ENCODE measurements at regions not wholly inside any gene's neighbourhood (a gene's known extent, or its start where the extent isn't known, plus 50 kb on each side); places are given as distances from the start of the nearest gene placed in this dataset.

- TF ChIP-seq SIN3A (IDR thresholded peaks at IDR 0.05; ENCODE audit: low read depth, low read length), result no peak
- no peak for TF ChIP-seq SREBF2 (IDR thresholded peaks at IDR 0.05; ENCODE audit: low read length)
- TF ChIP-seq CHD2 (IDR thresholded peaks at IDR 0.05; ENCODE audit: borderline replicate concordance, low read depth, low read length), result no peak
- TF ChIP-seq, protein P1, sequence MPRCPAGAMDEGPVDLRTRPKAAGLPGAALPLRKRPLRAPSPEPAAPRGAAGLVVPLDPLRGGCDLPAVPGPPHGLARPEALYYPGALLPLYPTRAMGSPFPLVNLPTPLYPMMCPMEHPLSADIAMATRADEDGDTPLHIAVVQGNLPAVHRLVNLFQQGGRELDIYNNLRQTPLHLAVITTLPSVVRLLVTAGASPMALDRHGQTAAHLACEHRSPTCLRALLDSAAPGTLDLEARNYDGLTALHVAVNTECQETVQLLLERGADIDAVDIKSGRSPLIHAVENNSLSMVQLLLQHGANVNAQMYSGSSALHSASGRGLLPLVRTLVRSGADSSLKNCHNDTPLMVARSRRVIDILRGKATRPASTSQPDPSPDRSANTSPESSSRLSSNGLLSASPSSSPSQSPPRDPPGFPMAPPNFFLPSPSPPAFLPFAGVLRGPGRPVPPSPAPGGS (IDR thresholded peaks at IDR 0.05; ENCODE audit: borderline replicate concordance, insufficient read depth, low read depth, low read length, poor library complexity, severe bottlenecking), result no peak
- TF ChIP-seq, protein P2, sequence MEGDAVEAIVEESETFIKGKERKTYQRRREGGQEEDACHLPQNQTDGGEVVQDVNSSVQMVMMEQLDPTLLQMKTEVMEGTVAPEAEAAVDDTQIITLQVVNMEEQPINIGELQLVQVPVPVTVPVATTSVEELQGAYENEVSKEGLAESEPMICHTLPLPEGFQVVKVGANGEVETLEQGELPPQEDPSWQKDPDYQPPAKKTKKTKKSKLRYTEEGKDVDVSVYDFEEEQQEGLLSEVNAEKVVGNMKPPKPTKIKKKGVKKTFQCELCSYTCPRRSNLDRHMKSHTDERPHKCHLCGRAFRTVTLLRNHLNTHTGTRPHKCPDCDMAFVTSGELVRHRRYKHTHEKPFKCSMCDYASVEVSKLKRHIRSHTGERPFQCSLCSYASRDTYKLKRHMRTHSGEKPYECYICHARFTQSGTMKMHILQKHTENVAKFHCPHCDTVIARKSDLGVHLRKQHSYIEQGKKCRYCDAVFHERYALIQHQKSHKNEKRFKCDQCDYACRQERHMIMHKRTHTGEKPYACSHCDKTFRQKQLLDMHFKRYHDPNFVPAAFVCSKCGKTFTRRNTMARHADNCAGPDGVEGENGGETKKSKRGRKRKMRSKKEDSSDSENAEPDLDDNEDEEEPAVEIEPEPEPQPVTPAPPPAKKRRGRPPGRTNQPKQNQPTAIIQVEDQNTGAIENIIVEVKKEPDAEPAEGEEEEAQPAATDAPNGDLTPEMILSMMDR (IDR thresholded peaks at IDR 0.05 in 2 of 3, conservative IDR thresholded peaks at IDR 0.05 in 1 of 3; ENCODE audit: control insufficient read depth in 2 of 3, extremely low read depth in 1 of 3, insufficient read depth in 1 of 3, low read depth in 3 of 3, low read length in 3 of 3), result no peak
- TF ChIP-seq RB1 (IDR thresholded peaks at IDR 0.05; ENCODE audit: borderline replicate concordance), result no peak
- TF ChIP-seq, protein P3, sequence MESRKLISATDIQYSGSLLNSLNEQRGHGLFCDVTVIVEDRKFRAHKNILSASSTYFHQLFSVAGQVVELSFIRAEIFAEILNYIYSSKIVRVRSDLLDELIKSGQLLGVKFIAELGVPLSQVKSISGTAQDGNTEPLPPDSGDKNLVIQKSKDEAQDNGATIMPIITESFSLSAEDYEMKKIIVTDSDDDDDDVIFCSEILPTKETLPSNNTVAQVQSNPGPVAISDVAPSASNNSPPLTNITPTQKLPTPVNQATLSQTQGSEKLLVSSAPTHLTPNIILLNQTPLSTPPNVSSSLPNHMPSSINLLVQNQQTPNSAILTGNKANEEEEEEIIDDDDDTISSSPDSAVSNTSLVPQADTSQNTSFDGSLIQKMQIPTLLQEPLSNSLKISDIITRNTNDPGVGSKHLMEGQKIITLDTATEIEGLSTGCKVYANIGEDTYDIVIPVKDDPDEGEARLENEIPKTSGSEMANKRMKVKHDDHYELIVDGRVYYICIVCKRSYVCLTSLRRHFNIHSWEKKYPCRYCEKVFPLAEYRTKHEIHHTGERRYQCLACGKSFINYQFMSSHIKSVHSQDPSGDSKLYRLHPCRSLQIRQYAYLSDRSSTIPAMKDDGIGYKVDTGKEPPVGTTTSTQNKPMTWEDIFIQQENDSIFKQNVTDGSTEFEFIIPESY (IDR thresholded peaks at IDR 0.05), result no peak
- no peak for TF ChIP-seq KLF5 (IDR thresholded peaks at IDR 0.05; ENCODE audit: partially characterized antibody)
- no peak for TF ChIP-seq POLR2A (IDR thresholded peaks at IDR 0.05; ENCODE audit: low read depth, low read length)
- TF ChIP-seq, protein P4, sequence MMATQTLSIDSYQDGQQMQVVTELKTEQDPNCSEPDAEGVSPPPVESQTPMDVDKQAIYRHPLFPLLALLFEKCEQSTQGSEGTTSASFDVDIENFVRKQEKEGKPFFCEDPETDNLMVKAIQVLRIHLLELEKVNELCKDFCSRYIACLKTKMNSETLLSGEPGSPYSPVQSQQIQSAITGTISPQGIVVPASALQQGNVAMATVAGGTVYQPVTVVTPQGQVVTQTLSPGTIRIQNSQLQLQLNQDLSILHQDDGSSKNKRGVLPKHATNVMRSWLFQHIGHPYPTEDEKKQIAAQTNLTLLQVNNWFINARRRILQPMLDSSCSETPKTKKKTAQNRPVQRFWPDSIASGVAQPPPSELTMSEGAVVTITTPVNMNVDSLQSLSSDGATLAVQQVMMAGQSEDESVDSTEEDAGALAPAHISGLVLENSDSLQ (IDR thresholded peaks at IDR 0.05), result no peak
- TF ChIP-seq, protein P5, sequence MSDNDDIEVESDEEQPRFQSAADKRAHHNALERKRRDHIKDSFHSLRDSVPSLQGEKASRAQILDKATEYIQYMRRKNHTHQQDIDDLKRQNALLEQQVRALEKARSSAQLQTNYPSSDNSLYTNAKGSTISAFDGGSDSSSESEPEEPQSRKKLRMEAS (IDR thresholded peaks at IDR 0.05; ENCODE audit: low read depth, low read length), result no peak
- no peak for TF ChIP-seq ATF3 (IDR thresholded peaks at IDR 0.05; ENCODE audit: borderline replicate concordance, extremely low read depth, low read depth, low read length)
- no peak for TF ChIP-seq YY1 (IDR thresholded peaks at IDR 0.05; ENCODE audit: low read depth, low read length)
- TF ChIP-seq RFX5 (IDR thresholded peaks at IDR 0.05; ENCODE audit: low read depth, low read length), result no peak
Observed at GRCh38 chr3:16784973-16785372, 99.8 kb upstream of the PLCL2 start.
